Erythroblast (primary cell): ENCODE measurements at regions not wholly inside any gene's neighbourhood (a gene's known extent, or its start where the extent isn't known, plus 50 kb on each side); places are given as distances from the start of the nearest gene placed in this dataset.

Experiments
- GATA1 ChIP-seq: IDR thresholded peaks from 2 replicates; pipeline ENCODE4 v1.6.1; 2011; ENCODE audit warnings: low read depth, mild to moderate bottlenecking, control low read depth, low read length, moderate library complexity
- POLR2A ChIP-seq: IDR thresholded peaks from 2 replicates; pipeline ENCODE4 v1.6.1; 2011; ENCODE audit warnings: mild to moderate bottlenecking, low read length

GRCh38 chr14:22262881-22263280 lies 326.1 kb downstream of the DAD1 start:
- TF ChIP-seq POLR2A: no peak
- no peak for TF ChIP-seq GATA1
